Bronchial epithelial cell (primary cell): ENCODE measurements at regions not wholly inside any gene's neighbourhood (a gene's known extent, or its start where the extent isn't known, plus 50 kb on each side); places are given as distances from the start of the nearest gene placed in this dataset.

Experiments
- DNase-seq: peaks from one replicate; pipeline ENCODE4 v3.0.0-alpha.2; 2010; ENCODE audit warnings: low read depth
- FAIRE-seq: peaks from 2 replicates; lab custom pipeline; 2011; peaks lifted over from hg19 to GRCh38; lab: Jason Lieb, UNC
- H3K27me3 ChIP-seq: 2 replicates; pipeline ENCODE4 v1.5.1; 2011; ENCODE audit warnings: low read length; ENCODE audit not compliant: control insufficient read depth, insufficient read depth
- H3K36me3 ChIP-seq: 2 replicates; pipeline ENCODE4 v1.5.1; 2011; ENCODE audit warnings: low read length; ENCODE audit not compliant: control insufficient read depth, insufficient read depth
- H3K4me3 ChIP-seq: 2 replicates; pipeline ENCODE4 v1.5.1; 2011; ENCODE audit warnings: mild to moderate bottlenecking, low read depth, low read length, control low read depth
- TF ChIP-seq, protein P1 (sequence below): IDR thresholded peaks from 2 replicates; pipeline ENCODE4 v1.5.1; 2011; ENCODE audit warnings: mild to moderate bottlenecking, moderate library complexity, low read length, control low read depth, inconsistent platforms; ENCODE audit not compliant: insufficient read depth, severe bottlenecking

GRCh38 chr13:30079501-30079900, 227.8 kb downstream of the KATNAL1 start:
- no peak for DNase-seq
- TF ChIP-seq, protein P1, sequence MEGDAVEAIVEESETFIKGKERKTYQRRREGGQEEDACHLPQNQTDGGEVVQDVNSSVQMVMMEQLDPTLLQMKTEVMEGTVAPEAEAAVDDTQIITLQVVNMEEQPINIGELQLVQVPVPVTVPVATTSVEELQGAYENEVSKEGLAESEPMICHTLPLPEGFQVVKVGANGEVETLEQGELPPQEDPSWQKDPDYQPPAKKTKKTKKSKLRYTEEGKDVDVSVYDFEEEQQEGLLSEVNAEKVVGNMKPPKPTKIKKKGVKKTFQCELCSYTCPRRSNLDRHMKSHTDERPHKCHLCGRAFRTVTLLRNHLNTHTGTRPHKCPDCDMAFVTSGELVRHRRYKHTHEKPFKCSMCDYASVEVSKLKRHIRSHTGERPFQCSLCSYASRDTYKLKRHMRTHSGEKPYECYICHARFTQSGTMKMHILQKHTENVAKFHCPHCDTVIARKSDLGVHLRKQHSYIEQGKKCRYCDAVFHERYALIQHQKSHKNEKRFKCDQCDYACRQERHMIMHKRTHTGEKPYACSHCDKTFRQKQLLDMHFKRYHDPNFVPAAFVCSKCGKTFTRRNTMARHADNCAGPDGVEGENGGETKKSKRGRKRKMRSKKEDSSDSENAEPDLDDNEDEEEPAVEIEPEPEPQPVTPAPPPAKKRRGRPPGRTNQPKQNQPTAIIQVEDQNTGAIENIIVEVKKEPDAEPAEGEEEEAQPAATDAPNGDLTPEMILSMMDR = no peak
- H3K27me3 ChIP-seq = no peaks in the 10 kb centered on the region
- no peak overlapping the region for H3K4me3 ChIP-seq
- no peaks in the 10 kb centered on the region for H3K36me3 ChIP-seq
- FAIRE-seq = no peak

DNA sequence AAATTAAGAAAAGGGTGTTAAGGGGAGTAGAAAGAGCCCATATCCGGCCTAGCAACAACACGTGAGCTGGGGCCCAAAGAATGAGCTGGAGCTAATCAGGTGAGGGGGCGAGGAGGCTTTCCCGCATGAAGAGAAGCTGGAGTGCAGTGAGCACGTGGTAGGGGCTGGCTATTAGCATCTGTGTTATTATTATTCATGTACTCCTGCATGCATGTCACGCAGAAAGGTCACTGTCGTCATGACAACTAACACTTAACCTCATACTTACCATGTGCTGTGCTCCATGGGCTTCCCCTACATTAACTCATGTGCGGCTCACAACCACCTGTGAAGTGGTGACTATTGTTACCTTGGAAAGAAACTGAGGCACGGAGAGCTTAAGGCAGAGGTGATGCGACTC, 227.6 kb upstream of the UBL3 start:
- FAIRE-seq = no peak
- Histone ChIP-seq H3K36me3 (no peaks in the 10 kb centered on the region), H3K4me3 (no peak overlapping the region), H3K27me3 (no peaks in the 10 kb centered on the region)
- no peak for DNase-seq
- TF ChIP-seq, protein P1 = no peak

DNA sequence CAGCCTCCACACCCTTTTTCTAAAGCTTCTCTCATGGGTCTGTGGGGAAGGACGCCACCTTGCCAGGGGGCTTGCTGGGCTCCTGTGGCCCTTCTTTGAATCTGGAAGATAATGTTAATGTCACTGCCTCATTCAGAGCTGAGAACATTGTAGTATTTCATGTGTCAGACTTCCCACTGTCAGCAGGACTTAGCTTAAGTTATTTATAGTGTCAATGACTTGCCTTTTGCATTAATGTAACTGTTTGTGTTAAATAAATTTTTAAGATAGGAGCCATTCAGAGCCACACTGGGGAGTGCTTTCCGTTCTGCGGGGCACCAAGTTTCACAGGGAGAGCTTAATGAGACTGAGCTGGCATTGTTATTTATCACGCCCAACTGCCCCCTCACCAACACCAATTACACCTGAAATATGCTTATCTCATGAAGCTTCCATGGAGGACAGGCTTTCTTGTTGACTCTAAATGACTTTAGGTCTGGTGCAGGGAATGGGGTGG, 226.9 kb upstream of the UBL3 start:
- FAIRE-seq (no peak), DNase-seq (no peak)
- H3K27me3 ChIP-seq = no peaks in the 10 kb centered on the region
- no peak overlapping the region for H3K4me3 ChIP-seq
- TF ChIP-seq, protein P1 = no peak
- H3K36me3 ChIP-seq = no peaks in the 10 kb centered on the region

- TF ChIP-seq, protein P1 = no peak
- Histone ChIP-seq H3K27me3 (no peaks in the 10 kb centered on the region), H3K4me3 (no peak overlapping the region), H3K36me3 (no peaks in the 10 kb centered on the region)
- FAIRE-seq (no peak), DNase-seq (no peak)
Measured at GRCh38 chr13:30074955-30075614, 224.7 kb upstream of the UBL3 start.

DNA sequence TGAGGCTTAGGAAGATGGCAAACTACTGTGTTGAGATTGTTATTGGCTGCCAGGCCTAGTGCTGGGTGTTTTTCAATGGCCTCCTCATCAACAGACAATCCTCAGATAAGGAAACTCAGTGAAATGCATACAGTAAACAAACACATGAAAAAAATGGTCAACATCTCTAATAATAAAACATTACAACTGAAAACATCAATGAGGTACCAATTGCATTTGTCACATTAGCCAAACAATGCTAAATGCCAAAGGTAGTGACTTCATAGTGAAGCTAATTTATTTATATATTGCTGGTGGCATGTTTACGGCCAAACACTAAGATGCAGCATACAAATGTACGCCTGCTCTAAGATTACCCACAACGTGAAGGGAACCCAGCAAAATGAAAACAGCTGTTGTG, 224.0 kb upstream of the UBL3 start:
- Histone ChIP-seq H3K4me3 (no peak overlapping the region), H3K36me3 (no peaks in the 10 kb centered on the region), H3K27me3 (no peaks in the 10 kb centered on the region)
- no peak for DNase-seq
- FAIRE-seq = no peak
- TF ChIP-seq, protein P1 = no peak

DNA sequence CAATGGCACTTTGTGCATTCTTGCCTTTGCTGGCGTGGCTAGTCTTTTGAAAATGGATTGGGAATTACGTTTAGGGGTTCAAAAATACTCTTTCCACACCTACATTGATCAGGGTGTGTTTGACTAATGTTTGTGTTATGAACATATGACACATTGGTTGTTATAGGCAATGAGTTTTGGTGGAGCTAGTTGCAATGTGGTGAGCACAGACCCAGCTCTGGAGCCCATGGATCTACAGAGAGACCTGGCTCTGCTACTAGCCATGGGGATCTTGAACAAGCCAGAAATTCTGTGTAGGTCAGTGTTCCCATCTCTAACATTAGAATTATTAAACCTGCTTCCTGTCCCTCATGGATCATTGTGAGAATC, 222.4 kb upstream of the UBL3 start:
- TF ChIP-seq, protein P1 = no peak
- Histone ChIP-seq H3K36me3 (no peaks in the 10 kb centered on the region), H3K27me3 (no peaks in the 10 kb centered on the region), H3K4me3 (no peak overlapping the region)
- DNase-seq = no peak
- FAIRE-seq = no peak
